HG03039 (cell line): ENCODE measurements at regions not wholly inside any gene's neighbourhood (a gene's known extent, or its start where the extent isn't known, plus 50 kb on each side); places are given as distances from the start of the nearest gene placed in this dataset.

Source experiments
- ATAC-seq: cut with Tn5 transposase; IDR thresholded peaks from one replicate; pipeline ENCODE4 v1.9.1; 2021; ENCODE audit warnings: mild to moderate bottlenecking, moderate library complexity; ENCODE audit not compliant: unreplicated experiment

DNA sequence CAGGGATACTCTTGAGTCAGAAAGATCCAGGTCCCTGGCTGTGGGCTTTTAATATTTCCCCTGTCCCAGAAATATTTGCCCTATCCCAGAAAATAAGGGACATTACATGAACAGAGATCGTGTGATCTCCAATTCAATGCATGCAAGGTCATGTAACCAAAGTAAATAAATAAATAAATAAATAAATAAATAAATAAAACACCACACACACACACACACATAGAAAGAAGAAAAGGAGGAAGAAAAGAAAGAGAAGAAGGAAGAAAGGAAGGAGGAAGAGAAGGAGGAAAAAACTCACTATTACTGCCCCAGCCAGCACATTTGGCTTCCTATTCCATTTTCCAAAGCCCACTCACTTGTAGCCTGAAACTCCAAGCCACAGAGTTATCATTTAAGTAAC lies 117.9 kb upstream of the CFAP20DC start:
- ATAC-seq: no peak

DNA sequence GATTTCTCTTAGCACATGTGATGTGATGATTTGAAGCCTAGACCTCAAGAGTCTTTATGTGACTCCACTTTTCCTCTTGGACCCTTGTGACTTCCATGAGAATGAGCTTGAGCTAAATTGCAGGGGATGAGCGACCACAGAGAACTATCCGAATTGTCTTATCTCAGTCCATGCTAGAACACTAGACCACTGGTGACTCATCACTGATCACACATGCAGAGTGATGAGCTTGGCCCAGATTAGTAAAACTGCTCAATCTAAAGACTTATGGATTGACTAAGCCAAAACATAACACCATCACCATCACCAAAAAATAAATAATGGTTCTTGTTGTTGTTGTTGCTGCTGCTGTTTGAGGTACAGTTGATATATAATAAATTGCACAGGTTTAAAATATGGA lies 114.1 kb upstream of the CFAP20DC start:
- no peak for ATAC-seq

GRCh38 chr3:59161048-59161447 lies 111.2 kb upstream of the CFAP20DC start:
- ATAC-seq: no peak

- ATAC-seq: no peak
Observed at GRCh38 chr3:59160133-59160746, 110.4 kb upstream of the CFAP20DC start.

DNA sequence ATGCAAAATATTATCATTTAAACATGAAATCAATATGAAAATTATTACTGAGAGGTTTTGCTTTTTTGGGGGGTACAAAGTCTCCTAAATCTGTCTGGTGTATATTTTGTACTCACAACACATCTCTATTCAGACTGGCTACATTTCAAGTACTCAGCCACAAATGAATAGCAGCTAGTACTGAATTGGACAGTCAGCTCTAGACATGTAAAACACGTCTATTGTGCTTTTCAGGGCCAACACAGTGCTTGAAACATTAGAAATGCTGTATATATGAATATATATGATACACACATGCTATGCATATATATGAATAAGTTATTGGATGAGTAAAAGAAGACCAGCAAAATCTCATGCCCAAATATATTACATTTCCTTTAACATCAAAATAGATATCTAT lies 103.8 kb upstream of the CFAP20DC start:
- ATAC-seq: no peak

- ATAC-seq: no peak
Observed at GRCh38 chr3:59152943-59153342, 103.1 kb upstream of the CFAP20DC start.

DNA sequence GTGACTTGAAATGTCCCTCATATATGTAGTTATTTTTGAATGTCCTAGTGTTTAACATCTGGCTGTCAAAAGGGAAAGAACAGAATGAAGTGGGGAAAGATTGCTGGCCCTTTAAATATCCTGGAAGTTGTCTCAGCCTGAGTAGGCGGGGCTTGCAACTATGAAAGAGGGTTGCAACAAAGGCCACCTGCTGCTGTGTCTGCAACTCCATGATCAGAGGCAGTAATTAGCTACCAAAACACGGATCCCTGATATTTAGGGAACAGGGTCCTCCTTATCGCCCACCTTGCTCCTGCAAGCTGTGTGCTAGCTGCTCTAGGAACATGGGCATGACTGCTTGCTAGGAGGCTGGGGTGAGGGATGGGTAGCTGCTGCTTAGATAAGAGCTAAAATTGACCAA lies 100.2 kb upstream of the CFAP20DC start:
- no peak for ATAC-seq

DNA sequence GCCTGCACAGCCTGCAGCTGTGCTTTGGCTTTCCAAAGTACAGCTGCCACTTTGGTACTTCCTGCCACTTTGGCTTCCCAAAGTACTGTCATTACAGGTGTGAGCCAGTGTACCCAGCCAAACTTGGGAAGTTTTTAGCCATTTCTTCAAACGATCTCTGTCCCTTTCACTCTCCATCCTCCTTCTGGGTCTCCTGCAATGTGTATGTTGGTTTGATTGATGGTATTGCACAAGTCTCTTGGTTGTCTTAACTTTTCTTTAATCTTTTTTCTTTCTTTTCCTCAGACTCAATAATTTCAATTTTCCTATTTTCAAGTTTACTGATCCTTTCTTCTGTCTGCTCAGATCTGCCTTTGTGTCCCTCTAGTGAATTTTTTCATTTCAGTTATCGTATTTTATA lies 99.3 kb upstream of the CFAP20DC start:
- no peak for ATAC-seq

- ATAC-seq: no peak
Observed at GRCh38 chr3:59143447-59143846, 93.6 kb upstream of the CFAP20DC start.

GRCh38 chr3:59142556-59142955 lies 92.7 kb upstream of the CFAP20DC start:
- no peak for ATAC-seq

DNA sequence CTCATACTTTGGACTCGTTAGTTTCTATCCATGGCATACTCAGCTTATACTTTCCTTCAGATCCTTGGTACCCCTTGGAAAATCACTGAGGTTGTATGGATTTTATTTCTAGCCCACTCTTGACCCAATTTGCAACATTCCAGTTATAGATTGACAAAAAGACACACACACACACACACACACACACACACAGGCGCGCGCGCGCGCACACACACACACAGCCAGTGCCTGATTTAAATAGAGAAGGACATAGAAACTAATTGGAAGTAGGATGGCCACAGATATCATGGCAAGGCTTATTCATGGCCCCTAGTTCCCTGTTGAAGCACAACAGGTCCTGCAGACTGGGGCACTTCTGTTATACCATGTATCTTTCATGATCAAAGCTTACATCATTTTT lies 89.1 kb upstream of the CFAP20DC start:
- ATAC-seq: no peak

DNA sequence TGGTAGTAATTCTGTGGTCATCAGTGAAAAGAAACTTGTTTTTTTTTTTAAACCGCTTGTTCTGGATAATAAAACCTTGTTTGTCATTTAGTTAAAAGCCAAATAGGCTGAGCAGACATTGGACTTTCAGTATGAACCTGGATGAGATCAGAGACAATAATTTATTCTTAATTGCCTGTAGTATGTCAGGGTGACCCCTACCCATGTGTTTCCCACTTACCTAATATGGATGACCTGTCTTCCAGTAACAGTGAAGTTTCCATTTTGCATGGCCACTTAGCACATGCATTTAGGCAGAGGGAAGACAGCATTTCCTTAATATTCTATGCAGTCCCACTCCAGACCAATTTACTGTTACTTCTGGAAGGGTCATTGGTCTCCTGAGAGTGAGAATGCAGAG lies 87.6 kb upstream of the CFAP20DC start:
- no peak for ATAC-seq

DNA sequence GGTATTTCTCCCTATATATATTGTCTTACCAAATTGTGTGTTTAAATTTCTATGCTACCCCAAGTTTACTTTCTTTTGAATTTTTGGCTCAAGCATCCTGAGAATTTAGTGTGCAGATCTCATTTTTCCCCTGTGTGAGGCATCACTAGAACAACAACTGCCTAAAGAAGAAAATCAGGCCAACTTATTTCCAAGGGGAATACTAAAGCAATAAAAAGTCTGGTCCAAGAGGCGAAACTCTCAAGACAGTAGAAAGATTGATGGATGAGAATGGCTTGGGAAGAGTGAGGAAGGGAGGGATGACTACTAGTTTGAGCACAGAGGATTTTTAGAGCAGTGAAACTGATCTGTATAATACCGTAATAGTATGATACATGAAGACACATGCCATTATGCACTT lies 86.3 kb upstream of the CFAP20DC start:
- ATAC-seq: no peak

DNA sequence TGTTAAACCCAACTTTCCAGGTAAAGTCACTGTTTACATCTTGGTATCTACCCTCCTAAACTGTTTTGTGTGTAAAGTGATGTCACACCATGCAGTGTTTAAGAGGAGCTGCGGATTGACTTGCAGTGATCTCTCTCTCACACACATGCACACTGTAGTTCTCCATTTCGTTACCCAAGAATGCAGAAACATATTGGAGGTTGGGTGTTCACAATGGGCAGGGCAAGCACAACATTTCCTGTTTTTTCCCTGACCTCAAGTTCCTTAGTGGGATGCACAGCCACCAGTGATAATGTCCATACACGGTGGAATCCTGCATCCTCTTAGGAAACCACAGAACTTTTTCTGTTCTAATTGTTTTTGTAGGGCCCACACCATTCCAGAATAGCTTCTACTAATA lies 85.3 kb upstream of the CFAP20DC start:
- no peak for ATAC-seq

DNA sequence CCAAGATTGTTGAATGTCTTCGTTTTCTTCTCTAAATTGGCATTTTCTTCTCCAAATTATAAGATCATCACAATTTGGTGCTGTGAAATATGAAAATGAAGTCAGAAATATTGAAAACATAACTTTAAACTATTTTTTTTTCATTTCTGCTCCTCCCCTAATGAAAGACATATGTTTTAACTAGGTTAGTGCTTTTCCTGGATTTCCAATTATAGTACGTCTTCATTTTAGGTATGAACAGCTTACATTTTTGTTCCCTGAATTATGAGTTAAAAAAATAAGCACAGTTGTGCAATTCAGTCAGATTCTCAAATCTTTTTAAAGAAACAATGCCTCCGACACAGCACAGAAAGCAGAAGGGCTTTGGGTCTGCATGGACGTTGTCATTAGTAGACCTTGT lies 83.5 kb upstream of the CFAP20DC start:
- no peak for ATAC-seq

DNA sequence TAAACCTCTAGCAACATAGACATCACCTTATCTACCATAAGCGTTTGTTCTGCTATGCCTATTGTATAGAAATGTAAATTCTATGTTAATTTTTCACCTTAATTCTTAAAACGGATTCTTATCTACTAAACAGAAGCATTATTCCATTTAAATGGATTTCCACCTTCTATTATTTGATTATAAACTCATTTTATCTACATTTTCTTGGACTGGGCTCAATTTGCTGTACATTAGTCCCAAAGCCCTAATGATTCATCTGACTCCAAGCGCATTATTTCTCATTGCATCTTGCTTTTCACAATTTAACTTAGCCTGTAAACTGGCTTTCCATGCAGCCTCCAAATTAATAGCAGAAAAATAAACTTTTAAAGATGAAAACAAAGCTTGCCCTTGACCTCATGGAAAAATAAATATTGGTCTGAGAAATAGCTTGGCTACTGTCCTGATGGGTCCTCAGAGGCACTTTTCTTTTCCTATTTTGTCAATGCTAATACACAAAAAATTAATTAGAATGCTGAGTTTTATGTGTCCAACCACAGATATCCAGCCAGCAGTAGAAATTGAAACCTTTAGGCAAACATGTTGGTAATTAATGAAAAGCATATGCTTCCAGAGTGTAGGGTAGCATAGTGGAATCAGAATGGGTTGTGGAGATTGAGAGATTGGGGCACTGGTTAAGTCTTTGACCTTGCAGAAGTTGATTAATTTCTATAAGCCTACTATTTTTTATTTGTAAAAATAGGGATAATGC lies 81.4 kb upstream of the CFAP20DC start:
- no peak for ATAC-seq

- no peak for ATAC-seq
Observed at GRCh38 chr3:59128685-59129084, 78.9 kb upstream of the CFAP20DC start.

DNA sequence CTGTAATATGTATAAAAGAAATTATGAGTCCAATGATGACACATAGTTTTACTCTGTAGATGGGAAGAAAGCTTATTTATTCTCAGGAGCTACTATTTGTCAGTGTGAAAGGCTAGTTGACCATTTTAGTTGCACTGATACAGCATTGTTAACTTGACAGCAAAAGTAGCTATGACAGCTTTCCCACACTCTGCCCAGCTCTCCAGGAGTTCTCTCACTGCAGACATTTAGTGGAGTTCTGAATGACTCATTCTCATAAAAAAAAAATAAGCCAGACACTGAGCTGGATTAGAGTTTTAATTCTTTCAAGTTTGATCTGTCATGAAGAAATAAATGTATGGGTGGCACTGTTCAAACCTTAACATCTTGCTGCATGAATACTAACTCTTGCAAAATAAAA lies 77.2 kb upstream of the CFAP20DC start:
- no peak for ATAC-seq

GRCh38 chr3:59126446-59126845 lies 76.6 kb upstream of the CFAP20DC start:
- ATAC-seq: no peak

GRCh38 chr3:59121346-59122144 lies 71.7 kb upstream of the CFAP20DC start:
- ATAC-seq: no peak

DNA sequence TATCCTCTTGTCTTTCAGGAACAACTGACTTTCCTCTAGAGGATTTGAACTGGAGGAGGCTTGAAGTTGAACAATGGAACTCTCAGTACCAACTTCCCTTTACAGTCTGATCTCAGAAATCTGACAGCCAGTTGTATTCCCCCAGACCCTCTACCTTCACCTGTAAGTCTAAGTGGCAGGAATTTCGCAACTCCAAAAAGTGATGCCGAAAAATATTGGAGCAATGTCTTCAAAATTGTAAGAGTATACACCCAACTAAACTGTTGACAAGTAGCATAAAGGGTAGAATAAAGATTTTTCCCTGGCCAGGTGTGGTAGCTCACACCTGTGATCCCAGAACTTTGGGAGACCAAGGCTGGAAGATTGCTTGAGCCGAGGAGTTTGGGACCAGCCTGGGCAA lies 69.1 kb upstream of the CFAP20DC start:
- no peak for ATAC-seq

DNA sequence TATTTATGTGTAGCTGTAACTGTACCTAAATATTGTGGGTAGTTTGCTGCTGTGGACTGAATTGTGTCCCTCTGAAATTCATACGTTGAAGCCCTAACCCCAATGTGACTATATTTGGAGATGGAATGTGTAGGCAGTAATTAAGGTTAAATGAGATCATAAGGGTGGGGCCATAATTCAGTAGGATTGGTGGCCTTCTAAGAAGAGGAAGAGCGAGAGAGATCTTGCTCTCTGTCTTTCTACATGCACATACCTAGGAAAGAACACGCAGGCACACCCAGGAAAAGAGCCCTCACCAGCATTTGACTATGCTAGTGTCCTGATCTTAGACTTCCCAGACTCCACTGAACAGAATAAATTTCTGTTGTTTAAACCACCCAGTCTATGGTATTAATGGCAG lies 67.6 kb upstream of the CFAP20DC start:
- no peak for ATAC-seq
